Glutamatergic neuron (in vitro differentiated cells): ENCODE measurements at regions not wholly inside any gene's neighbourhood (a gene's known extent, or its start where the extent isn't known, plus 50 kb on each side); places are given as distances from the start of the nearest gene placed in this dataset.

Experiments
- DNase-seq: peaks from one replicate; pipeline ENCODE4 v3.0.0; 2022
- H3K27ac Mint-ChIP-seq: one replicate; pipeline ENCODE4 v1.8.0; 2020; ENCODE audit warnings: mild to moderate bottlenecking, mixed read lengths, inconsistent platforms; ENCODE audit not compliant: unreplicated experiment
- H3K27me3 Mint-ChIP-seq: one replicate; pipeline ENCODE4 v1.8.0; 2020; ENCODE audit warnings: mild to moderate bottlenecking, moderate library complexity, mixed read lengths, inconsistent platforms; ENCODE audit not compliant: unreplicated experiment
- H3K36me3 Mint-ChIP-seq: one replicate; pipeline ENCODE4 v1.8.0; 2020; ENCODE audit warnings: mild to moderate bottlenecking, mixed read lengths, inconsistent platforms; ENCODE audit not compliant: unreplicated experiment
- H3K4me1 Mint-ChIP-seq: one replicate; pipeline ENCODE4 v1.8.0; 2020; ENCODE audit warnings: mild to moderate bottlenecking, low read depth, mixed read lengths, inconsistent platforms; ENCODE audit not compliant: unreplicated experiment
- H3K4me3 Mint-ChIP-seq: one replicate; pipeline ENCODE4 v1.8.0; 2020; ENCODE audit warnings: mild to moderate bottlenecking, mixed read lengths, inconsistent platforms; ENCODE audit not compliant: unreplicated experiment
- H3K9me3 Mint-ChIP-seq: one replicate; pipeline ENCODE4 v1.8.0; 2020; ENCODE audit warnings: mild to moderate bottlenecking, moderate library complexity, mixed read lengths, inconsistent platforms; ENCODE audit not compliant: unreplicated experiment
- TF ChIP-seq, protein P1 (sequence below): fragments of 200-600 bp; sonication (generic); IDR thresholded peaks from one replicate; pipeline ENCODE4 v1.5.0; 2021; ENCODE audit not compliant: partially characterized antibody, unreplicated experiment

DNA sequence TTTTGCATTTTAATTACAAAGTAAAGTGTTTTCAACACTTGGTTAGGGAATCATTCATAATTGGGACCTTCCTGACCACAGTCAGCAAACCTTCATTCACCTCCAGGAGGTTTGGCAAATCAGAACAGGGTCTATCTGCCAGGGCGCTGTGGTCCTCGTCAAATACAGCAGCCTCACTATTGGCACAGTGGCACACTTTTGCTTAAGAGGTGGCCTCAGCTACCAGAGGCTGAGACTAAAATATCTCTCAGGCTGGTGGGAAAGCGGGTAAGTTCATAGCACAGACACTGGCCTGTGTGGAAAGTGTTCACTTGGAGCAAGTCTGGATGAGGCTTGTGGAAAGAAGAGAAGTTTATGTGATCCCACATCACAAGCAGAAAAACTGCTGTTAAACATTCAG is 268.6 kb upstream of the DAPK1 start:
- no peak overlapping the region for H3K27ac Mint-ChIP-seq
- peaks cover 8% of the 10 kb centered on the region for H3K36me3 Mint-ChIP-seq
- H3K4me1 Mint-ChIP-seq, result peaks cover under 1% of the 10 kb centered on the region
- TF ChIP-seq, protein P1, sequence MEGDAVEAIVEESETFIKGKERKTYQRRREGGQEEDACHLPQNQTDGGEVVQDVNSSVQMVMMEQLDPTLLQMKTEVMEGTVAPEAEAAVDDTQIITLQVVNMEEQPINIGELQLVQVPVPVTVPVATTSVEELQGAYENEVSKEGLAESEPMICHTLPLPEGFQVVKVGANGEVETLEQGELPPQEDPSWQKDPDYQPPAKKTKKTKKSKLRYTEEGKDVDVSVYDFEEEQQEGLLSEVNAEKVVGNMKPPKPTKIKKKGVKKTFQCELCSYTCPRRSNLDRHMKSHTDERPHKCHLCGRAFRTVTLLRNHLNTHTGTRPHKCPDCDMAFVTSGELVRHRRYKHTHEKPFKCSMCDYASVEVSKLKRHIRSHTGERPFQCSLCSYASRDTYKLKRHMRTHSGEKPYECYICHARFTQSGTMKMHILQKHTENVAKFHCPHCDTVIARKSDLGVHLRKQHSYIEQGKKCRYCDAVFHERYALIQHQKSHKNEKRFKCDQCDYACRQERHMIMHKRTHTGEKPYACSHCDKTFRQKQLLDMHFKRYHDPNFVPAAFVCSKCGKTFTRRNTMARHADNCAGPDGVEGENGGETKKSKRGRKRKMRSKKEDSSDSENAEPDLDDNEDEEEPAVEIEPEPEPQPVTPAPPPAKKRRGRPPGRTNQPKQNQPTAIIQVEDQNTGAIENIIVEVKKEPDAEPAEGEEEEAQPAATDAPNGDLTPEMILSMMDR, result no peak
- peaks cover 3% of the 10 kb centered on the region for H3K9me3 Mint-ChIP-seq
- DNase-seq, result no peak
- peaks cover 2% of the 10 kb centered on the region for H3K27me3 Mint-ChIP-seq
- no peak overlapping the region for H3K4me3 Mint-ChIP-seq

DNA sequence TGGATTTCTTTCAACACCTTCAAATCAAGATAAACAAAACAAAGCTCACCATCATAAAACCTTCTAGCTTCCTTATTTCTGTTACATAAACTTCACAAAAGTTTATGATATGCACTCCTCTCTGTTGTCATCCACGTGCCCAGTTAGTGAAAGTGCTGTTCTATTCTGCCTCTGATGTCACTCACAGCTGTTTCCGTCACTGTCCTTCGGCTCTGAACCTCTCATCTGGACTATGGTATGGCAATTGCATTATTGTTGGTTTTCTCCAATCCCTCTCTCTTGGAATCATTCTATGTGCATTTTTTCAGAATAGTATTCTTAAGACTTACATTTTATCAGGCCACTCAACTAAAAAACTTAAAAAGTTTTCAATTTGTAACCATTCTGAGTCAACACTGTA is 264.2 kb upstream of the DAPK1 start:
- peaks cover 2% of the 10 kb centered on the region for H3K27me3 Mint-ChIP-seq
- H3K9me3 Mint-ChIP-seq, result peaks cover 3% of the 10 kb centered on the region
- TF ChIP-seq, protein P1, result no peak
- DNase-seq, result no peak
- peaks cover 8% of the 10 kb centered on the region for H3K36me3 Mint-ChIP-seq
- H3K4me3 Mint-ChIP-seq, result no peak overlapping the region
- no peak overlapping the region for H3K27ac Mint-ChIP-seq
- peaks cover 3% of the 10 kb centered on the region for H3K4me1 Mint-ChIP-seq

DNA sequence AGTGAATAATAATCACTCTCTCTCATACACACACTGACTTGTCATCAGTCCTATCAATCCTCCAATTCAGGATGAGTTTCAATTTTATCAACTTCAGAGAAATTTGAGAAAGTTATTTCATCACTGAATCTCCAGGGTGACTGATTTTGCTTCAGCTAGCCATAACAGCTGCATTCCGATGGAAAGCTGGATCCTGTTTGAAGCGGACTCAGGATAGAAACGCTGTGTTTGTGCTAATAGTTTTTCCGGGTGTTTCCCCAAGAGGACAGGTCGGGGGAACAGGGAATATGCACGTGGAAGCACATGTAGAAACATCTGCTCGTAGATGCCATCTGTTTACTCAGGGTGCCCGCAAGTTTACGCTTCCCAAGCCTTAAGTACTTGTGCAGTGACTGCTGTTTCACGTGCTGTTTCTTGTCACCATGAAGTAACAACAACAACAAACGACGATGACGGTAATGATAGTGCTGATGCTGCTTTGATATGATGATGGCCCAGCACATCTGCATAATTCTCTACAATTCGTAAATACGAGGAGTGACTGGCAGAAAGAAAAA is 263.7 kb upstream of the DAPK1 start:
- Mint-ChIP-seq H3K4me3 (no peak overlapping the region), H3K36me3 (peaks cover 8% of the 10 kb centered on the region), H3K27me3 (peaks cover 2% of the 10 kb centered on the region), H3K27ac (no peak overlapping the region), H3K4me1 (peaks cover 3% of the 10 kb centered on the region), H3K9me3 (peaks cover 3% of the 10 kb centered on the region)
- TF ChIP-seq, protein P1, result no peak
- no peak for DNase-seq

DNA sequence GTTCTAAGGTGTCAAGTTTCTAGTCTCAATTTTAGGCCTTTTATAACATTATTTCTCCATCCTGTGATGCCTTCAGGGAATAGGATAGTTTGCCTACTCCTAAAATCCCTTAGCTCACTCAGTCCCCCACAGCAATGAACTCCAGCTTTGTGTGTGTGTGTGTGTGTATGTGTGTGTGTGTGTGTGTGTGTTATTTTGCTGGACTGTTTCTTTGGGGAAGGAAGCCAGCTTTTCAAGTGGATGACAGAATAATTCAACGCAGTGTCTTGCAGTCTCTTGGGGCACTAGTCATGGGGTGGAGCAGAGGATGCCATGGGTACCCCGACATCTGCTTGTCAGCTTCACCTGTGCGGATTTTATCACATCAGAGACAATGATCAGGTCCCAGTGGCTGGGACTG is 262.8 kb upstream of the DAPK1 start:
- peaks cover 3% of the 10 kb centered on the region for H3K9me3 Mint-ChIP-seq
- H3K4me1 Mint-ChIP-seq, result peaks cover 3% of the 10 kb centered on the region
- TF ChIP-seq, protein P1, result no peak
- H3K27me3 Mint-ChIP-seq, result peaks cover 2% of the 10 kb centered on the region
- H3K4me3 Mint-ChIP-seq, result no peak overlapping the region
- H3K27ac Mint-ChIP-seq, result no peak overlapping the region
- DNase-seq, result no peak
- peaks cover 8% of the 10 kb centered on the region for H3K36me3 Mint-ChIP-seq

DNA sequence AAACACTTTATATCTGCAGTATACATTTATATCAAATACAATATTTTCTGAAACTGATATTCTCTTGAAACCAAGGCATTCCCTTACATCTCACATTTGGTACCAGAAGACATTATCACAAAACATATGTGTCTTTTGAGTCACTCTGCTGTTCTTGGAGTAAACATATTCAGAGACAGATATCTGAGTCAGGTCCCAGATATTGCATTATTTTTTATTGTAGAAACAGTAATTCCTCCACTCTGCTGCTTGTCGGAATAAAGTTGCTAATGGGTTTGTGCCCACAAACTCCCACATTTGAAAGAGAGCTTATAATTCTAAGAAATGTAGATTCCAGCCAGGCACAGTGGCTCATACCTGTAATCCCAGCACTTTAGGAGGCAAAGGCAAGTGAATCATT is 261.1 kb upstream of the DAPK1 start:
- Mint-ChIP-seq H3K4me3 (no peak overlapping the region), H3K27me3 (no peaks in the 10 kb centered on the region), H3K9me3 (peaks cover 2% of the 10 kb centered on the region), H3K36me3 (peaks cover 4% of the 10 kb centered on the region), H3K27ac (no peak overlapping the region), H3K4me1 (peaks cover 3% of the 10 kb centered on the region)
- TF ChIP-seq, protein P1, result no peak
- DNase-seq, result no peak
